Memory B cell (primary cell): ENCODE measurements at regions not wholly inside any gene's neighbourhood (a gene's known extent, or its start where the extent isn't known, plus 50 kb on each side); places are given as distances from the start of the nearest gene placed in this dataset.

Experiments
- ATAC-seq: fragments of 150-1000 bp; cut with Tn5 transposase; 2 replicates; pipeline ENCODE4 v1.10.0; 2021; ENCODE audit warnings: low read depth, mild to moderate bottlenecking, moderate library complexity
- DNase-seq, 2 donors: peaks; one replicate each; pipeline ENCODE4 v3.0.0; 2022; ENCODE audit warnings: low spot score in 2 of 2
- H3K27ac Mint-ChIP-seq: one replicate; pipeline ENCODE4 v1.8.0; 2022; ENCODE audit warnings: mild to moderate bottlenecking, moderate library complexity, mixed read lengths
- H3K27me3 Mint-ChIP-seq: one replicate; pipeline ENCODE4 v1.8.0; 2022; ENCODE audit warnings: mixed read lengths
- H3K36me3 Mint-ChIP-seq: one replicate; pipeline ENCODE4 v1.8.0; 2022; ENCODE audit warnings: mild to moderate bottlenecking, mixed read lengths
- H3K4me1 Mint-ChIP-seq: one replicate; pipeline ENCODE4 v1.8.0; 2022; ENCODE audit warnings: mixed read lengths
- H3K4me3 Mint-ChIP-seq: one replicate; pipeline ENCODE4 v1.8.0; 2022; ENCODE audit warnings: mild to moderate bottlenecking, moderate library complexity, mixed read lengths
- H3K9me3 Mint-ChIP-seq: one replicate; pipeline ENCODE4 v1.8.0; 2022; ENCODE audit warnings: mixed read lengths

- peaks cover 8% of the 10 kb centered on the region for H3K27me3 Mint-ChIP-seq
- H3K27ac Mint-ChIP-seq = no peak overlapping the region
- DNase-seq = no peak
- no peak for ATAC-seq
- H3K9me3 Mint-ChIP-seq = no peaks in the 10 kb centered on the region
- H3K36me3 Mint-ChIP-seq = no peaks in the 10 kb centered on the region
- no peak overlapping the region for H3K4me3 Mint-ChIP-seq
- no peaks in the 10 kb centered on the region for H3K4me1 Mint-ChIP-seq
Measured at GRCh38 chr9:107431461-107431860, 58.1 kb downstream of the KLF4 start.

- peaks cover 8% of the 10 kb centered on the region for H3K27me3 Mint-ChIP-seq
- no peak overlapping the region for H3K4me3 Mint-ChIP-seq
- no peak for DNase-seq
- ATAC-seq = no peak
- no peaks in the 10 kb centered on the region for H3K9me3 Mint-ChIP-seq
- H3K36me3 Mint-ChIP-seq = no peaks in the 10 kb centered on the region
- no peak overlapping the region for H3K27ac Mint-ChIP-seq
- peaks cover 2% of the 10 kb centered on the region for H3K4me1 Mint-ChIP-seq
Measured at GRCh38 chr9:107430071-107430470, 59.5 kb downstream of the KLF4 start.

GRCh38 chr9:107426126-107426525, 63.4 kb downstream of the KLF4 start:
- Mint-ChIP-seq H3K27ac (no peak overlapping the region), H3K9me3 (no peaks in the 10 kb centered on the region), H3K4me1 (peaks cover 2% of the 10 kb centered on the region), H3K27me3 (peaks cover 7% of the 10 kb centered on the region), H3K4me3 (no peak overlapping the region), H3K36me3 (no peaks in the 10 kb centered on the region)
- ATAC-seq (no peak), DNase-seq (no peak)

GRCh38 chr9:107425101-107426025, 64.2 kb downstream of the KLF4 start:
- no peaks in the 10 kb centered on the region for H3K9me3 Mint-ChIP-seq
- H3K4me1 Mint-ChIP-seq = peaks cover 2% of the 10 kb centered on the region
- peak overlapping the region; percentile 50 for H3K4me3 Mint-ChIP-seq
- no peaks in the 10 kb centered on the region for H3K36me3 Mint-ChIP-seq
- peak; percentile 30 to 57 for DNase-seq
- no peak overlapping the region for H3K27ac Mint-ChIP-seq
- peak; percentile 77 for ATAC-seq
- peaks cover 11% of the 10 kb centered on the region for H3K27me3 Mint-ChIP-seq

GRCh38 chr9:107423540-107423939, 66.0 kb downstream of the KLF4 start:
- Mint-ChIP-seq H3K27me3 (peaks cover 11% of the 10 kb centered on the region), H3K36me3 (no peaks in the 10 kb centered on the region), H3K27ac (no peak overlapping the region), H3K4me3 (no peak overlapping the region), H3K9me3 (no peaks in the 10 kb centered on the region), H3K4me1 (peaks cover 2% of the 10 kb centered on the region)
- DNase-seq (no peak), ATAC-seq (no peak)

- ATAC-seq = no peak
Measured at GRCh38 chr9:107422189-107423185, 67.1 kb downstream of the KLF4 start.

GRCh38 chr9:107410420-107410819, 79.1 kb downstream of the KLF4 start:
- H3K36me3 Mint-ChIP-seq = no peaks in the 10 kb centered on the region
- DNase-seq (no peak), ATAC-seq (no peak)
- peaks cover 5% of the 10 kb centered on the region for H3K27me3 Mint-ChIP-seq
- no peak overlapping the region for H3K27ac Mint-ChIP-seq
- no peak overlapping the region for H3K4me3 Mint-ChIP-seq
- no peaks in the 10 kb centered on the region for H3K4me1 Mint-ChIP-seq
- H3K9me3 Mint-ChIP-seq = peaks cover 2% of the 10 kb centered on the region

More at GRCh38 chr9:107422189-107423185, 67.1 kb downstream of the KLF4 start:
- DNase-seq = peak in 1 of 2 donors; percentile 1
- H3K9me3 Mint-ChIP-seq = no peaks in the 10 kb centered on the region
- H3K27ac Mint-ChIP-seq = no peak overlapping the region
- H3K36me3 Mint-ChIP-seq = no peaks in the 10 kb centered on the region
- no peak overlapping the region for H3K4me3 Mint-ChIP-seq
- H3K27me3 Mint-ChIP-seq = peaks cover 11% of the 10 kb centered on the region
- H3K4me1 Mint-ChIP-seq = peaks cover 2% of the 10 kb centered on the region

GRCh38 chr9:107409581-107410389, 79.8 kb downstream of the KLF4 start:
- H3K27me3 Mint-ChIP-seq = peaks cover 5% of the 10 kb centered on the region
- no peak for DNase-seq
- H3K4me3 Mint-ChIP-seq = no peak overlapping the region
- H3K27ac Mint-ChIP-seq = no peak overlapping the region
- H3K9me3 Mint-ChIP-seq = peaks cover 2% of the 10 kb centered on the region
- H3K36me3 Mint-ChIP-seq = no peaks in the 10 kb centered on the region
- no peak for ATAC-seq
- H3K4me1 Mint-ChIP-seq = no peaks in the 10 kb centered on the region

GRCh38 chr9:107407675-107408074, 81.9 kb downstream of the KLF4 start:
- Mint-ChIP-seq H3K9me3 (no peaks in the 10 kb centered on the region), H3K27me3 (peaks cover 5% of the 10 kb centered on the region), H3K36me3 (no peaks in the 10 kb centered on the region), H3K4me3 (no peak overlapping the region), H3K4me1 (no peaks in the 10 kb centered on the region), H3K27ac (no peak overlapping the region)
- ATAC-seq (no peak), DNase-seq (no peak)

- no peaks in the 10 kb centered on the region for H3K36me3 Mint-ChIP-seq
- no peak for ATAC-seq
Measured at GRCh38 chr9:107405511-107405910, 84.1 kb downstream of the KLF4 start.

GRCh38 chr9:107404736-107405135, 84.8 kb downstream of the KLF4 start:
- H3K36me3 Mint-ChIP-seq = no peaks in the 10 kb centered on the region
- H3K9me3 Mint-ChIP-seq = no peaks in the 10 kb centered on the region
- H3K27me3 Mint-ChIP-seq = peaks cover 4% of the 10 kb centered on the region
- H3K4me1 Mint-ChIP-seq = no peaks in the 10 kb centered on the region
- no peak overlapping the region for H3K4me3 Mint-ChIP-seq
- ATAC-seq (no peak), DNase-seq (no peak)
- H3K27ac Mint-ChIP-seq = no peak overlapping the region

More at GRCh38 chr9:107405511-107405910, 84.1 kb downstream of the KLF4 start:
- H3K27ac Mint-ChIP-seq = no peak overlapping the region
- no peaks in the 10 kb centered on the region for H3K4me1 Mint-ChIP-seq
- peaks cover 4% of the 10 kb centered on the region for H3K27me3 Mint-ChIP-seq
- DNase-seq = no peak
- no peaks in the 10 kb centered on the region for H3K9me3 Mint-ChIP-seq
- no peak overlapping the region for H3K4me3 Mint-ChIP-seq

GRCh38 chr9:107404161-107404560, 85.4 kb downstream of the KLF4 start:
- Mint-ChIP-seq H3K4me1 (no peaks in the 10 kb centered on the region), H3K9me3 (no peaks in the 10 kb centered on the region), H3K27me3 (peaks cover 4% of the 10 kb centered on the region), H3K4me3 (no peak overlapping the region), H3K36me3 (no peaks in the 10 kb centered on the region), H3K27ac (no peak overlapping the region)
- no peak for ATAC-seq
- DNase-seq = no peak
